HepG2 (cell line): ENCODE measurements at regions not wholly inside any gene's neighbourhood (a gene's known extent, or its start where the extent isn't known, plus 50 kb on each side); places are given as distances from the start of the nearest gene placed in this dataset.

ENCODE experiments used
- FOSL1 ChIP-seq: sonication (generic); formaldehyde crosslinking; IDR thresholded peaks from 2 replicates; pipeline ENCODE4 v1.9.0; 2021; ENCODE audit warnings: missing genetic modification reagents, borderline replicate concordance
- MXI1 ChIP-seq: IDR thresholded peaks from 3 replicates; pipeline ENCODE4 v1.6.1; 2012; ENCODE audit warnings: low read depth, low read length, inconsistent platforms, borderline replicate concordance
- SOX6 ChIP-seq, 2 experiments: fragments of 450-650 bp in 1 of 2; sonication (generic) in 1 of 2; formaldehyde crosslinking in 1 of 2; IDR thresholded peaks; 2 replicates each; pipeline versions ENCODE4 v1.4.0 to v1.6.1; 2017 to 2020; ENCODE audit warnings: antibody characterized with exemption in 1 of 2, mild to moderate bottlenecking in 1 of 2, missing genetic modification reagents in 1 of 2
- ZBTB1 ChIP-seq: sonication (generic); formaldehyde crosslinking; IDR thresholded peaks from 2 replicates; pipeline ENCODE4 v1.4.0; 2020; ENCODE audit warnings: missing genetic modification reagents, borderline replicate concordance
- ZNF260 ChIP-seq: sonication (generic); formaldehyde crosslinking; IDR thresholded peaks from 2 replicates; pipeline ENCODE4 v1.4.0; 2020; ENCODE audit warnings: missing genetic modification reagents, low read depth, mild to moderate bottlenecking, borderline replicate concordance
- ZNF44 ChIP-seq: sonication (generic); formaldehyde crosslinking; IDR thresholded peaks from 2 replicates; pipeline ENCODE4 v1.5.1; 2020; ENCODE audit warnings: mild to moderate bottlenecking, missing genetic modification reagents
- ZNF577 ChIP-seq: sonication (generic); formaldehyde crosslinking; IDR thresholded peaks from 2 replicates; pipeline ENCODE4 v1.4.0; 2020; ENCODE audit warnings: mild to moderate bottlenecking, low read depth, missing genetic modification reagents, borderline replicate concordance
- ZZZ3 ChIP-seq: sonication (generic); formaldehyde crosslinking; IDR thresholded peaks from 2 replicates; pipeline ENCODE4 v1.4.0; 2020; ENCODE audit warnings: missing genetic modification reagents, mild to moderate bottlenecking, borderline replicate concordance
- TF ChIP-seq, protein P1 (sequence below): sonication (generic); formaldehyde crosslinking; IDR thresholded peaks from 2 replicates; pipeline ENCODE4 v1.5.0; 2020; ENCODE audit warnings: missing genetic modification reagents
- TF ChIP-seq, protein P2 (sequence below): sonication (generic); formaldehyde crosslinking; IDR thresholded peaks from 2 replicates; pipeline ENCODE4 v1.4.0; 2020; ENCODE audit warnings: missing genetic modification reagents, mild to moderate bottlenecking, borderline replicate concordance
- TF ChIP-seq, protein P3 (sequence below): sonication (generic); formaldehyde crosslinking; IDR thresholded peaks from 2 replicates; pipeline ENCODE4 v1.8.0; 2022; ENCODE audit warnings: missing genetic modification reagents, mild to moderate bottlenecking, moderate library complexity, borderline replicate concordance
- TF ChIP-seq, protein P4 (sequence below): sonication (generic); formaldehyde crosslinking; IDR thresholded peaks from 2 replicates; pipeline ENCODE4; 2020; ENCODE audit warnings: missing genetic modification reagents, mild to moderate bottlenecking, borderline replicate concordance
- TF ChIP-seq, protein P5 (sequence below), 2 experiments: sonication (generic) in 1 of 2; formaldehyde crosslinking in 1 of 2; IDR thresholded peaks; 2 replicates each; pipeline versions ENCODE4 v1.5.1 to v1.6.1; 2011 to 2020; ENCODE audit warnings: borderline replicate concordance in 1 of 2, low read depth in 1 of 2, low read length in 1 of 2, mild to moderate bottlenecking in 1 of 2, missing genetic modification reagents in 1 of 2, moderate library complexity in 1 of 2
- TF ChIP-seq, protein P6 (sequence below): sonication (generic); formaldehyde crosslinking; IDR thresholded peaks from 2 replicates; pipeline ENCODE4 v1.4.0; 2020; ENCODE audit warnings: mild to moderate bottlenecking, missing genetic modification reagents

DNA sequence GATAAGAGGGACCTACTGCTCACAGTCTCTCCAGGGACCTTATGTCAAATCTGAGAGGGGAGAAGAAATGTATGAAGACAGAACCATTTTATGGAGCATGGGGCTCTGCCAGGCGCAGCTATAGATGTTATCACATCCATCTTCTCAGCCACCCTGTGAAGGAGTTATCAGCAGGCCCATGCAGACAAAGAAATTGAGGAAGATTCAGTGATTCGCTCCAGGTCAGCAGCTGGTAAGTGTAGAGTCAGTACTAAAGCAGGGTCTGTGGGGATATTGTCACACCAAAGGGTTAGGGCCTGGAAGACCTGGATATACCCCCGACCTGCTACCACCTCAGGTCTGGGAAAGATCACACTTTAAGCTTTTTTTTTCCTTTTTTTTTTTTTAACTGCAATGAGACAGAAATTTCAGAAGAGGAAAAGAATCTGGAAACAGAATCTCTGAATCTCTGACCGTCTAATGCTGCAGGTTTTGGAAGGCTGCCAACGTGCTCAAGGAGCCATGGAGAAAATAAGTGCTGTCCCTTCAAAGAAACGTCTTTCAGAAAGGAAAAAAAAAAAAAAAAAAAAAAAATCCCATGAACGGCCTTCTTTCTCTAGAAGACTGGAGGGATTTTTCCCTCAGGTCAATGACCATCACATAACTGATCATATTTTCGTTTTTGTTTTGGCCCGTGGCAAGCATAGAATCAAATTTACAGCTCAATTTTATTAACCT is 73.3 kb upstream of the PLEKHG7 start:
- TF ChIP-seq ZNF260 (CRISPR knock-in tag) (no peak), ZNF44 (CRISPR knock-in tag) (no peak), MXI1 (no peak), FOSL1 (no peak), ZNF577 (CRISPR knock-in tag) (no peak), ZBTB1 (CRISPR knock-in tag) (no peak), ZZZ3 (CRISPR knock-in tag) (no peak), SOX6 (IDR thresholded peaks at IDR 0.05) (no peak), SOX6 (CRISPR knock-in tag; IDR thresholded peaks at IDR 0.05) (no peak)
- TF ChIP-seq, protein P1, sequence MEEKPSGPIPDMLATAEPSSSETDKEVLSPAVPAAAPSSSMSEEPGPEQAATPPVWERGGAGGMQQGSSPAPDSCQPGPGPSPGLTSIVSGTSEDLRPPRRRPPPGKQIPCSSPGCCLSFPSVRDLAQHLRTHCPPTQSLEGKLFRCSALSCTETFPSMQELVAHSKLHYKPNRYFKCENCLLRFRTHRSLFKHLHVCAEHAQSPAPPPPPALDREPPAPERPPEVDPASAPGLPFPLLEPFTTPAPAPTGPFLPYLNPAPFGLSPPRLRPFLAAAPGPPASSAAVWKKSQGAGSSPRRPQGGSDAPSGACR, result no peak
- TF ChIP-seq, protein P2, sequence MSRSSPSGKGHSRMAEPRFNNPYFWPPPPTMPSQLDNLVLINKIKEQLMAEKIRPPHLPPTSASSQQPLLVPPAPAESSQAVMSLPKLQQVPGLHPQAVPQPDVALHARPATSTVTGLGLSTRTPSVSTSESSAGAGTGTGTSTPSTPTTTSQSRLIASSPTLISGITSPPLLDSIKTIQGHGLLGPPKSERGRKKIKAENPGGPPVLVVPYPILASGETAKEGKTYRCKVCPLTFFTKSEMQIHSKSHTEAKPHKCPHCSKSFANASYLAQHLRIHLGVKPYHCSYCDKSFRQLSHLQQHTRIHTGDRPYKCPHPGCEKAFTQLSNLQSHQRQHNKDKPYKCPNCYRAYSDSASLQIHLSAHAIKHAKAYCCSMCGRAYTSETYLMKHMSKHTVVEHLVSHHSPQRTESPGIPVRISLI (CRISPR knock-in tag), result no peak
- TF ChIP-seq, protein P3, sequence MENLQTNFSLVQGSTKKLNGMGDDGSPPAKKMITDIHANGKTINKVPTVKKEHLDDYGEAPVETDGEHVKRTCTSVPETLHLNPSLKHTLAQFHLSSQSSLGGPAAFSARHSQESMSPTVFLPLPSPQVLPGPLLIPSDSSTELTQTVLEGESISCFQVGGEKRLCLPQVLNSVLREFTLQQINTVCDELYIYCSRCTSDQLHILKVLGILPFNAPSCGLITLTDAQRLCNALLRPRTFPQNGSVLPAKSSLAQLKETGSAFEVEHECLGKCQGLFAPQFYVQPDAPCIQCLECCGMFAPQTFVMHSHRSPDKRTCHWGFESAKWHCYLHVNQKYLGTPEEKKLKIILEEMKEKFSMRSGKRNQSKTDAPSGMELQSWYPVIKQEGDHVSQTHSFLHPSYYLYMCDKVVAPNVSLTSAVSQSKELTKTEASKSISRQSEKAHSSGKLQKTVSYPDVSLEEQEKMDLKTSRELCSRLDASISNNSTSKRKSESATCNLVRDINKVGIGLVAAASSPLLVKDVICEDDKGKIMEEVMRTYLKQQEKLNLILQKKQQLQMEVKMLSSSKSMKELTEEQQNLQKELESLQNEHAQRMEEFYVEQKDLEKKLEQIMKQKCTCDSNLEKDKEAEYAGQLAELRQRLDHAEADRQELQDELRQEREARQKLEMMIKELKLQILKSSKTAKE (CRISPR knock-in tag), result no peak
- TF ChIP-seq, protein P4, sequence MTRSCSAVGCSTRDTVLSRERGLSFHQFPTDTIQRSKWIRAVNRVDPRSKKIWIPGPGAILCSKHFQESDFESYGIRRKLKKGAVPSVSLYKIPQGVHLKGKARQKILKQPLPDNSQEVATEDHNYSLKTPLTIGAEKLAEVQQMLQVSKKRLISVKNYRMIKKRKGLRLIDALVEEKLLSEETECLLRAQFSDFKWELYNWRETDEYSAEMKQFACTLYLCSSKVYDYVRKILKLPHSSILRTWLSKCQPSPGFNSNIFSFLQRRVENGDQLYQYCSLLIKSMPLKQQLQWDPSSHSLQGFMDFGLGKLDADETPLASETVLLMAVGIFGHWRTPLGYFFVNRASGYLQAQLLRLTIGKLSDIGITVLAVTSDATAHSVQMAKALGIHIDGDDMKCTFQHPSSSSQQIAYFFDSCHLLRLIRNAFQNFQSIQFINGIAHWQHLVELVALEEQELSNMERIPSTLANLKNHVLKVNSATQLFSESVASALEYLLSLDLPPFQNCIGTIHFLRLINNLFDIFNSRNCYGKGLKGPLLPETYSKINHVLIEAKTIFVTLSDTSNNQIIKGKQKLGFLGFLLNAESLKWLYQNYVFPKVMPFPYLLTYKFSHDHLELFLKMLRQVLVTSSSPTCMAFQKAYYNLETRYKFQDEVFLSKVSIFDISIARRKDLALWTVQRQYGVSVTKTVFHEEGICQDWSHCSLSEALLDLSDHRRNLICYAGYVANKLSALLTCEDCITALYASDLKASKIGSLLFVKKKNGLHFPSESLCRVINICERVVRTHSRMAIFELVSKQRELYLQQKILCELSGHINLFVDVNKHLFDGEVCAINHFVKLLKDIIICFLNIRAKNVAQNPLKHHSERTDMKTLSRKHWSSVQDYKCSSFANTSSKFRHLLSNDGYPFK (CRISPR knock-in tag), result no peak
- TF ChIP-seq, protein P5, sequence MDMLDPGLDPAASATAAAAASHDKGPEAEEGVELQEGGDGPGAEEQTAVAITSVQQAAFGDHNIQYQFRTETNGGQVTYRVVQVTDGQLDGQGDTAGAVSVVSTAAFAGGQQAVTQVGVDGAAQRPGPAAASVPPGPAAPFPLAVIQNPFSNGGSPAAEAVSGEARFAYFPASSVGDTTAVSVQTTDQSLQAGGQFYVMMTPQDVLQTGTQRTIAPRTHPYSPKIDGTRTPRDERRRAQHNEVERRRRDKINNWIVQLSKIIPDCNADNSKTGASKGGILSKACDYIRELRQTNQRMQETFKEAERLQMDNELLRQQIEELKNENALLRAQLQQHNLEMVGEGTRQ (IDR thresholded peaks at IDR 0.05; ENCODE audit: low read depth, low read length), result no peak
- TF ChIP-seq, protein P5 (CRISPR knock-in tag; IDR thresholded peaks at IDR 0.05; ENCODE audit: borderline replicate concordance), result no peak
- TF ChIP-seq, protein P6, sequence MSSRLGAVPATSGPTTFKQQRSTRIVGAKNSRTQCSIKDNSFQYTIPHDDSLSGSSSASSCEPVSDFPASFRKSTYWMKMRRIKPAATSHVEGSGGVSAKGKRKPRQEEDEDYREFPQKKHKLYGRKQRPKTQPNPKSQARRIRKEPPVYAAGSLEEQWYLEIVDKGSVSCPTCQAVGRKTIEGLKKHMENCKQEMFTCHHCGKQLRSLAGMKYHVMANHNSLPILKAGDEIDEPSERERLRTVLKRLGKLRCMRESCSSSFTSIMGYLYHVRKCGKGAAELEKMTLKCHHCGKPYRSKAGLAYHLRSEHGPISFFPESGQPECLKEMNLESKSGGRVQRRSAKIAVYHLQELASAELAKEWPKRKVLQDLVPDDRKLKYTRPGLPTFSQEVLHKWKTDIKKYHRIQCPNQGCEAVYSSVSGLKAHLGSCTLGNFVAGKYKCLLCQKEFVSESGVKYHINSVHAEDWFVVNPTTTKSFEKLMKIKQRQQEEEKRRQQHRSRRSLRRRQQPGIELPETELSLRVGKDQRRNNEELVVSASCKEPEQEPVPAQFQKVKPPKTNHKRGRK (CRISPR knock-in tag), result no peak
